ENCODE measurements at regions not wholly inside any gene's neighbourhood (a gene's known extent, or its start where the extent isn't known, plus 50 kb on each side); places are given as distances from the start of the nearest gene placed in this dataset.

DNA sequence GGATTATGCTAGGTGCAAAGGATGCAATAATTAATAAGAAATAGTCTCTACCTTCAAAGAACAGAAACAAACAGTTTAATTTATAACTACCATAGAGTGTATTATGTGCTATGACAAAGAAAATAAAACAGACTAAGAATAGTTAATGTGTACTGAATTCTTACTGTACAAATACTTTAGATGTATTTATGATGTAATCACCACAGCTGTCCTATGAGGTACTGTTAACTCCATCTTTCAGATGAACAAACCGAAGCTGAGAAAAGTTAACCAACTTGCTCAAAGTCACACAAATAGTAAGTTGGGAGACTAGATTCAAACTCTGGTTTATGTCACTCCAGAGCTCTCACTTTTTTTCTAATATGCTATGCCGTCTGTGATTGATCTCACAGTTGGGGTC, 77.0 kb upstream of the FGGY start:
- no peak overlapping the region for H3K4me3 ChIP-seq (ENCODE audit: insufficient read depth, low read length)

DNA sequence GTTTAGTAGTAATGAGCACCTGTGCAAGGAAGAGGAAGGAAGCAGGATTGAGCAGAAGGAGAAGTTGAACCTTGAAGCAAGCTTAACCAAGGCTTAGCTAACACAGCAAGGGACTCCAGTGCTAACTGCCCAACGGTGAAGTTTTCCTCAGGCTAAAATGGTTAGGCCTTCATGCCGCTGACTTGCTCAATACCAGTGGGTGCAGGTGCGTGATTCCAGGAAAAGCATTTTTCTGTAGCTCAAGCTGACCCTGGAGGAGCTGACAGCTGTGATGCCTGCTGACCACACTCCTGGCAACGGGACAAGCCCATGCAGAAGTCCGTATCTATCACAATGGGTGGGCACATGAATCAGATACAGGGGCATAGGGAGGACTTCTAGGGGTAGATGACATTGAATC, 76.5 kb upstream of the FGGY start:
- Histone ChIP-seq H3K27ac (ENCODE audit: low read depth, low read length) (no peak overlapping the region), H3K79me2 (ENCODE audit: insufficient read depth, low read length) (no peaks in the 10 kb centered on the region), H3K27me3 (ENCODE audit: insufficient read depth, low read length) (no peaks in the 10 kb centered on the region), H3K4me2 (ENCODE audit: insufficient read depth, low read length) (no peak overlapping the region), H3K36me3 (ENCODE audit: insufficient read depth, low read length) (no peaks in the 10 kb centered on the region), H3K9me3 (ENCODE audit: low read depth, low read length) (no peaks in the 10 kb centered on the region), H2AFZ (ENCODE audit: low read length) (no peak overlapping the region), H3K4me1 (ENCODE audit: insufficient read depth, low read length) (no peaks in the 10 kb centered on the region), H4K20me1 (ENCODE audit: insufficient read depth, low read length) (no peaks in the 10 kb centered on the region), H3K4me3 (ENCODE audit: insufficient read depth, low read length) (no peak overlapping the region)
- no peak for DNase-seq (ENCODE audit: insufficient read length, low spot score, missing footprints)
- TF ChIP-seq, protein P1, sequence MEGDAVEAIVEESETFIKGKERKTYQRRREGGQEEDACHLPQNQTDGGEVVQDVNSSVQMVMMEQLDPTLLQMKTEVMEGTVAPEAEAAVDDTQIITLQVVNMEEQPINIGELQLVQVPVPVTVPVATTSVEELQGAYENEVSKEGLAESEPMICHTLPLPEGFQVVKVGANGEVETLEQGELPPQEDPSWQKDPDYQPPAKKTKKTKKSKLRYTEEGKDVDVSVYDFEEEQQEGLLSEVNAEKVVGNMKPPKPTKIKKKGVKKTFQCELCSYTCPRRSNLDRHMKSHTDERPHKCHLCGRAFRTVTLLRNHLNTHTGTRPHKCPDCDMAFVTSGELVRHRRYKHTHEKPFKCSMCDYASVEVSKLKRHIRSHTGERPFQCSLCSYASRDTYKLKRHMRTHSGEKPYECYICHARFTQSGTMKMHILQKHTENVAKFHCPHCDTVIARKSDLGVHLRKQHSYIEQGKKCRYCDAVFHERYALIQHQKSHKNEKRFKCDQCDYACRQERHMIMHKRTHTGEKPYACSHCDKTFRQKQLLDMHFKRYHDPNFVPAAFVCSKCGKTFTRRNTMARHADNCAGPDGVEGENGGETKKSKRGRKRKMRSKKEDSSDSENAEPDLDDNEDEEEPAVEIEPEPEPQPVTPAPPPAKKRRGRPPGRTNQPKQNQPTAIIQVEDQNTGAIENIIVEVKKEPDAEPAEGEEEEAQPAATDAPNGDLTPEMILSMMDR (IDR thresholded peaks at IDR 0.05; ENCODE audit: extremely low read depth, low read depth, low read length), result no peak

More for the DNA sequence above, 77.0 kb upstream of the FGGY start:
- H3K36me3 ChIP-seq (ENCODE audit: insufficient read depth, low read length), result no peaks in the 10 kb centered on the region
- H2AFZ ChIP-seq (ENCODE audit: low read length), result no peak overlapping the region
- H3K9me3 ChIP-seq (ENCODE audit: low read depth, low read length), result no peaks in the 10 kb centered on the region
- TF ChIP-seq, protein P1 (IDR thresholded peaks at IDR 0.05; ENCODE audit: extremely low read depth, low read depth, low read length), result no peak
- no peaks in the 10 kb centered on the region for H3K4me1 ChIP-seq (ENCODE audit: insufficient read depth, low read length)
- no peak for DNase-seq (ENCODE audit: insufficient read length, low spot score, missing footprints)
- no peaks in the 10 kb centered on the region for H4K20me1 ChIP-seq (ENCODE audit: insufficient read depth, low read length)
- no peak overlapping the region for H3K27ac ChIP-seq (ENCODE audit: low read depth, low read length)
- no peaks in the 10 kb centered on the region for H3K79me2 ChIP-seq (ENCODE audit: insufficient read depth, low read length)
- H3K27me3 ChIP-seq (ENCODE audit: insufficient read depth, low read length), result no peaks in the 10 kb centered on the region
- no peak overlapping the region for H3K4me2 ChIP-seq (ENCODE audit: insufficient read depth, low read length)

DNA sequence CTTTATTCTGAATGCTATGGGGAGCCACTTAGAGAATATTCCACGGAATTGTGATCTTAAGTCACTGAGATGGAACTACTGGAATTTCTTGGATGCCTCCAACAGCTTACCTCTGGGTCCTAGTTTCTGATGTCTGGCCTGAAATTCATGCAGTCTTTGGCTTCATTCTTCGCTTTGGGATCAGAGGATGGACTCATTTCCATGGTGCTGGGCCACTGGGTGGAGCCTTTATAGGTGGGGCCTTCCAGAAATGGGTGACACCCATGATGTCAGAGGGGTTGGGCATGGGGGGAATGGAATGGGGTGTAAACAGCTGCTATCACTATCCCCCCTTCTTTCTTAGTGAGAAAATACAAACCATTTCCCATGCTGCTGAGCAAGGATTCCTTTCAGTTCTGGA, 73.7 kb upstream of the FGGY start:
- H4K20me1 ChIP-seq (ENCODE audit: insufficient read depth, low read length), result no peaks in the 10 kb centered on the region
- no peaks in the 10 kb centered on the region for H3K36me3 ChIP-seq (ENCODE audit: insufficient read depth, low read length)
- no peak overlapping the region for H3K4me3 ChIP-seq (ENCODE audit: insufficient read depth, low read length)
- no peaks in the 10 kb centered on the region for H3K4me1 ChIP-seq (ENCODE audit: insufficient read depth, low read length)
- no peaks in the 10 kb centered on the region for H3K27me3 ChIP-seq (ENCODE audit: insufficient read depth, low read length)
- H3K27ac ChIP-seq (ENCODE audit: low read depth, low read length), result no peak overlapping the region
- no peaks in the 10 kb centered on the region for H3K9me3 ChIP-seq (ENCODE audit: low read depth, low read length)
- H2AFZ ChIP-seq (ENCODE audit: low read length), result no peak overlapping the region
- no peaks in the 10 kb centered on the region for H3K79me2 ChIP-seq (ENCODE audit: insufficient read depth, low read length)
- H3K4me2 ChIP-seq (ENCODE audit: insufficient read depth, low read length), result no peak overlapping the region
- no peak for DNase-seq (ENCODE audit: insufficient read length, low spot score, missing footprints)
- TF ChIP-seq, protein P1 (IDR thresholded peaks at IDR 0.05; ENCODE audit: extremely low read depth, low read depth, low read length), result no peak

DNA sequence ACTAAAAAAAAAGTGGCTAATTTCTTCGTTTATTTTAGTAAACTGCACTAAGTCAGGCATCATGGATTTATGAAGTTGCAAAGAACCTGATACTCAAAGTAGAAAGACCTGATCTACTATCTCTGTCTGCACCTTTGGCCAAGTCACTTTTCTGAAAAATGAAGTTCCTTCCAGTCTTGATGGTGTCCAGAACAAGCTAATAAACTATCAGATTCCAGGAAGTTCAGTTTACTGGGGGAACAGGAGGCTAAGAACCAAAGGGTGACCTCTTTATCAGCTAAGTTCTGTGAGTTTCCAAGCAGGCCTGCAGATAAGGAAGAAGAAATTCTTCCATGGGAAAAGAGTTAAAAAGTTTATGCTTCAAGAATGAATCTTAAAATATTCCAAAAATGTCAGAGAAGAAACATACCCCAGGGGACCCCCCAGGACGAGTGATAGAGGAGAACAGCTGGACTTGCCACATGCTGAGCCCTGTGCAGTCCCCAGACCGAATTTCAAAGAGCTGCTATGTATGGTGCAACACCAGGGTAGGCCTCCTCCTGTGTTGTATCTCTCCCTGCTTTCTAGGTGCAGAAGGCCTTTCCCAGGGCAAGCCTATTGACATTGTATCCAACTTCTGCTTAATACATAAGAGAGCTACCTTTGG, 72.8 kb upstream of the FGGY start:
- H3K36me3 ChIP-seq (ENCODE audit: insufficient read depth, low read length), result no peaks in the 10 kb centered on the region
- H2AFZ ChIP-seq (ENCODE audit: low read length), result no peak overlapping the region
- H3K27ac ChIP-seq (ENCODE audit: low read depth, low read length), result no peak overlapping the region
- H3K27me3 ChIP-seq (ENCODE audit: insufficient read depth, low read length), result no peaks in the 10 kb centered on the region
- H4K20me1 ChIP-seq (ENCODE audit: insufficient read depth, low read length), result no peaks in the 10 kb centered on the region
- no peak for DNase-seq (ENCODE audit: insufficient read length, low spot score, missing footprints)
- H3K79me2 ChIP-seq (ENCODE audit: insufficient read depth, low read length), result no peaks in the 10 kb centered on the region
- H3K4me3 ChIP-seq (ENCODE audit: insufficient read depth, low read length), result no peak overlapping the region
- peaks cover 3% of the 10 kb centered on the region for H3K4me1 ChIP-seq (ENCODE audit: insufficient read depth, low read length)
- H3K4me2 ChIP-seq (ENCODE audit: insufficient read depth, low read length), result no peak overlapping the region
- H3K9me3 ChIP-seq (ENCODE audit: low read depth, low read length), result no peaks in the 10 kb centered on the region
- TF ChIP-seq, protein P1 (IDR thresholded peaks at IDR 0.05; ENCODE audit: extremely low read depth, low read depth, low read length), result no peak

All from osteoblast (primary cell).